NB4 (cell line): ENCODE measurements at regions not wholly inside any gene's neighbourhood (a gene's known extent, or its start where the extent isn't known, plus 50 kb on each side); places are given as distances from the start of the nearest gene placed in this dataset.

Source experiments
- DNase-seq: peaks from one replicate; pipeline ENCODE4 v3.0.0; 2010; ENCODE audit warnings: low read depth
- H3K4me3 ChIP-seq: one replicate; pipeline ENCODE4 v1.5.1; 2011; ENCODE audit warnings: mild to moderate bottlenecking, low read depth, low read length, moderate library complexity
- CTCF ChIP-seq: IDR thresholded peaks from one replicate; pipeline ENCODE4 v1.5.1; 2012; ENCODE audit warnings: low read depth, low read length
- MAX ChIP-seq: IDR thresholded peaks from 2 replicates; pipeline ENCODE4 v1.6.1; 2011; ENCODE audit warnings: low read depth, low read length
- MYC ChIP-seq: IDR thresholded peaks from 2 replicates; pipeline ENCODE4 v1.6.1; 2011; ENCODE audit warnings: low read depth, low read length
- POLR2A ChIP-seq: IDR thresholded peaks from 2 replicates; pipeline ENCODE4 v1.6.1; 2011; ENCODE audit warnings: mild to moderate bottlenecking; ENCODE audit not compliant: insufficient read length; ENCODE audit errors: extremely low read depth

GRCh38 chr21:24220446-24220845 lies 1386.8 kb downstream of the MRPL39 start:
- TF ChIP-seq MYC, result no peak
- no peak for TF ChIP-seq CTCF
- no peak for TF ChIP-seq POLR2A
- TF ChIP-seq MAX, result no peak
- DNase-seq, result no peak

GRCh38 chr21:24217151-24217550 lies 1390.1 kb downstream of the MRPL39 start:
- H3K4me3 ChIP-seq, result no peak overlapping the region
- DNase-seq, result no peak
- TF ChIP-seq CTCF (no peak), MYC (no peak), MAX (no peak), POLR2A (no peak)

More at GRCh38 chr21:24220446-24220845, 1386.8 kb downstream of the MRPL39 start:
- H3K4me3 ChIP-seq, result no peak overlapping the region

- no peak overlapping the region for H3K4me3 ChIP-seq
- DNase-seq, result no peak
- no peak for TF ChIP-seq MAX
- no peak for TF ChIP-seq POLR2A
Observed at GRCh38 chr21:24210130-24210529, 1397.2 kb downstream of the MRPL39 start.

GRCh38 chr21:24208562-24209260 lies 1398.6 kb downstream of the MRPL39 start:
- no peak overlapping the region for H3K4me3 ChIP-seq

GRCh38 chr21:24205319-24205718 lies 1402.0 kb downstream of the MRPL39 start:
- DNase-seq, result no peak
- no peak for TF ChIP-seq MAX
- TF ChIP-seq MYC, result no peak
- no peak for TF ChIP-seq CTCF
- TF ChIP-seq POLR2A, result no peak
- no peak overlapping the region for H3K4me3 ChIP-seq

More at GRCh38 chr21:24208562-24209260, 1398.6 kb downstream of the MRPL39 start:
- no peak for TF ChIP-seq CTCF
- no peak for TF ChIP-seq POLR2A
- no peak for TF ChIP-seq MAX
- no peak for TF ChIP-seq MYC
- DNase-seq, result no peak

- DNase-seq, result no peak
- no peak overlapping the region for H3K4me3 ChIP-seq
- TF ChIP-seq CTCF (no peak), MYC (no peak), POLR2A (no peak), MAX (no peak)
Observed at GRCh38 chr21:24204641-24205040, 1402.6 kb downstream of the MRPL39 start.
